Spleen (tissue), 11 donors: ENCODE measurements at regions not wholly inside any gene's neighbourhood (a gene's known extent, or its start where the extent isn't known, plus 50 kb on each side); places are given as distances from the start of the nearest gene placed in this dataset.
A peak's percentile ranks its signal among the peaks of the same experiment; 100 is the strongest.

ENCODE experiments used
- DNase-seq: peaks from one replicate; pipeline ENCODE4 v3.0.0-alpha.2; 2020
- H3K27ac ChIP-seq, 8 donors: fragments of 200-600 bp; sonication (generic) in 7 of 8; 1 replicate in 4 of 8; 2 replicates in 4 of 8; pipeline versions ENCODE4 v1.5.0 to v1.8.0; 2016 to 2021; ENCODE audit warnings: inconsistent platforms in 4 of 8, mild to moderate bottlenecking in 4 of 8, moderate library complexity in 1 of 8
- H3K27me3 ChIP-seq, 7 donors: fragments of 200-600 bp; sonication (generic) in 6 of 7; replicated peaks in 1 of 7; 1 replicate in 4 of 7; 2 replicates in 3 of 7; pipeline versions ENCODE4 v1.5.0 to v1.8.0; 2016 to 2021; ENCODE audit warnings: inconsistent platforms in 3 of 7, mild to moderate bottlenecking in 1 of 7
- H3K36me3 ChIP-seq, 6 donors: fragments of 200-600 bp; sonication (generic) in 5 of 6; 1 replicate in 4 of 6; 2 replicates in 2 of 6; pipeline versions ENCODE4 v1.5.0 to v1.8.0; 2016 to 2021; ENCODE audit warnings: inconsistent platforms in 2 of 6
- H3K4me1 ChIP-seq, 6 donors: fragments of 200-600 bp; sonication (generic) in 5 of 6; 1 replicate in 3 of 6; 2 replicates in 3 of 6; pipeline versions ENCODE4 v1.5.0 to v1.8.0; 2016 to 2021; ENCODE audit warnings: inconsistent platforms in 3 of 6
- H3K4me3 ChIP-seq, 8 donors: fragments of 200-600 bp; sonication (generic) in 7 of 8; 1 replicate in 4 of 8; 2 replicates in 4 of 8; pipeline versions ENCODE4 v1.5.0 to v1.8.0; 2016 to 2021; ENCODE audit warnings: inconsistent platforms in 4 of 8, mild to moderate bottlenecking in 4 of 8, moderate library complexity in 2 of 8
- H3K9me3 ChIP-seq, 8 donors: fragments of 200-600 bp; sonication (generic) in 7 of 8; 1 replicate in 4 of 8; 2 replicates in 4 of 8; pipeline versions ENCODE4 v1.5.0 to v1.8.0; 2016 to 2021; ENCODE audit warnings: inconsistent platforms in 4 of 8
- CTCF ChIP-seq, 11 experiments: fragments of 200-600 bp in 7 of 11; fragments of 450-650 bp in 4 of 11; sonication (generic) in 4 of 11; IDR thresholded peaks in 8 of 11; conservative IDR thresholded peaks in 3 of 11; 1 replicate in 7 of 11; 2 replicates in 4 of 11; pipeline versions ENCODE4 v1.4.0 to v1.8.0; 2016 to 2021; ENCODE audit warnings: antibody characterized with exemption in 11 of 11, inconsistent platforms in 4 of 11, mild to moderate bottlenecking in 1 of 11
- POLR2A ChIP-seq, 3 donors: fragments of 450-650 bp; IDR thresholded peaks; one replicate each; pipeline ENCODE4 v1.5.1; 2017; ENCODE audit warnings: antibody characterized with exemption in 3 of 3, mild to moderate bottlenecking in 1 of 3
- POLR2AphosphoS5 ChIP-seq, 3 donors: sonication (generic); formaldehyde crosslinking; IDR thresholded peaks; one replicate each; pipeline ENCODE4 v1.5.1; 2017; ENCODE audit warnings: antibody characterized with exemption in 3 of 3
- WGBS, 5 donors: extraction: QIAGEN DNeasy Blood & Tissue Kit in 3 of 5; methylation state at CpG; one replicate each; pipeline versions ENCODE4 v1.1.5 to v1.1.7; 2013 to 2018; 5-methylcytosine and 5-hydroxymethylcytosine counted together
- intact Hi-C: fragments of 100-400 bp; cut with DNase I; formaldehyde crosslinking; loops from one replicate; pipeline ENCODE4 v1.15.0; 2023; ENCODE audit warnings: low total_unique reads
- donor health status: healthy with polysubstance abuse.
- donor health status: DM: no; HTN: no; CAD: no; lungs with moderate emphysema.
- donor health status: DM: no; HTN: no; CAD: no.
- donor health status: Bipolar disorder and iron deficiency.
- donor health status: healthy.
- donor health status: DM: no; HTN: no; CAD: no.
- donor health status: DM: yes; HTN: yes; CAD: no.

GRCh38 chr2:226093364-226093763 lies 693.9 kb downstream of the NYAP2 start:
- H3K4me1 ChIP-seq, result no peaks in the 10 kb centered on the region
- TF ChIP-seq POLR2AphosphoS5 (IDR thresholded peaks at IDR 0.05), result no peak
- no peak for TF ChIP-seq POLR2A (IDR thresholded peaks at IDR 0.05)
- TF ChIP-seq CTCF (IDR thresholded peaks at IDR 0.05 in 8 of 11, conservative IDR thresholded peaks at IDR 0.05 in 3 of 11), result no peak
- no peaks in the 10 kb centered on the region for H3K27me3 ChIP-seq
- H3K9me3 ChIP-seq, result peaks cover 0 to 16% (median 7%) of the 10 kb centered on the region in 8 donors
- H3K36me3 ChIP-seq, result no peaks in the 10 kb centered on the region
- no peak overlapping the region for H3K27ac ChIP-seq
- DNase-seq, result no peak
- intact Hi-C loops, result no loop called here
- no peak overlapping the region for H3K4me3 ChIP-seq
- WGBS, 5 donors, result 67 to 83% (median 74%) methylated on average over 2 of the region's 2 CpGs

GRCh38 chr2:226088366-226088674 lies 688.8 kb downstream of the NYAP2 start:
- WGBS, 5 donors, result 50 to 82% (median 69%) methylated on average over 2 to 3 of the region's 3 CpGs
- H3K27ac ChIP-seq, result no peak overlapping the region
- H3K9me3 ChIP-seq, result peaks cover 0 to 17% (median 3%) of the 10 kb centered on the region in 8 donors
- intact Hi-C loops, result no loop called here
- no peaks in the 10 kb centered on the region for H3K27me3 ChIP-seq
- TF ChIP-seq CTCF (IDR thresholded peaks at IDR 0.05 in 8 of 11, conservative IDR thresholded peaks at IDR 0.05 in 3 of 11) (no peak), POLR2A (IDR thresholded peaks at IDR 0.05) (no peak), POLR2AphosphoS5 (IDR thresholded peaks at IDR 0.05) (no peak)
- no peaks in the 10 kb centered on the region for H3K36me3 ChIP-seq
- H3K4me1 ChIP-seq, result no peaks in the 10 kb centered on the region
- H3K4me3 ChIP-seq, result no peak overlapping the region
- DNase-seq, result peak; percentile 66

- Histone ChIP-seq H3K36me3 (no peaks in the 10 kb centered on the region), H3K27ac (no peak overlapping the region), H3K4me1 (no peaks in the 10 kb centered on the region), H3K27me3 (no peaks in the 10 kb centered on the region), H3K9me3 (peaks cover 0 to 11% (median 0%) of the 10 kb centered on the region in 8 donors), H3K4me3 (no peak overlapping the region)
- WGBS, 5 donors, result 82 to 93% (median 87%) methylated on average over 5 of the region's 5 CpGs
- no peak for DNase-seq
- intact Hi-C loops, result no loop called here
- TF ChIP-seq POLR2AphosphoS5 (IDR thresholded peaks at IDR 0.05) (no peak), POLR2A (IDR thresholded peaks at IDR 0.05) (no peak), CTCF (IDR thresholded peaks at IDR 0.05 in 8 of 11, conservative IDR thresholded peaks at IDR 0.05 in 3 of 11) (no peak)
Observed at GRCh38 chr2:226087505-226088365, 688.2 kb downstream of the NYAP2 start.

- WGBS, 5 donors, result 78 to 97% (median 92%) methylated on average over 3 of the region's 3 CpGs
- TF ChIP-seq CTCF (IDR thresholded peaks at IDR 0.05 in 8 of 11, conservative IDR thresholded peaks at IDR 0.05 in 3 of 11) (no peak), POLR2AphosphoS5 (IDR thresholded peaks at IDR 0.05) (no peak), POLR2A (IDR thresholded peaks at IDR 0.05) (no peak)
Observed at GRCh38 chr2:226087051-226087450, 687.5 kb downstream of the NYAP2 start.

More at GRCh38 chr2:226087051-226087450, 687.5 kb downstream of the NYAP2 start:
- Histone ChIP-seq H3K4me1 (no peaks in the 10 kb centered on the region), H3K36me3 (no peaks in the 10 kb centered on the region), H3K9me3 (peaks cover 0 to 6% (median 0%) of the 10 kb centered on the region in 8 donors), H3K27ac (no peak overlapping the region), H3K4me3 (no peak overlapping the region), H3K27me3 (no peaks in the 10 kb centered on the region)
- no peak for DNase-seq
- intact Hi-C loops, result no loop called here
